ENCODE measurements at regions not wholly inside any gene's neighbourhood (a gene's known extent, or its start where the extent isn't known, plus 50 kb on each side); places are given as distances from the start of the nearest gene placed in this dataset.

- Histone ChIP-seq H2AFZ (ENCODE audit: control insufficient read depth, low read depth, low read length) (no peak overlapping the region), H3K79me2 (ENCODE audit: control insufficient read depth, insufficient read depth, low read length) (no peaks in the 10 kb centered on the region), H3K27me3 (replicated peaks in 1 of 2; ENCODE audit: control insufficient read depth in 2 of 2, insufficient read depth in 2 of 2, low read length in 1 of 2) (peaks cover 1 to 4% of the 10 kb centered on the region in 2 experiments; a peak in 1 of 4 replicates), H3K27ac (ENCODE audit: control insufficient read depth, insufficient read depth) (no peak overlapping the region), H3K4me2 (ENCODE audit: control insufficient read depth, insufficient read depth) (no peak overlapping the region), H3K4me1 (ENCODE audit: control insufficient read depth, insufficient read depth, low read length) (no peaks in the 10 kb centered on the region), H3K36me3 (ENCODE audit: control insufficient read depth in 2 of 2, insufficient read depth in 2 of 2, low read length in 1 of 2) (no peaks in the 10 kb centered on the region), H3K9ac (ENCODE audit: control insufficient read depth, insufficient read depth, low read length) (no peak overlapping the region), H3K4me3 (no peak overlapping the region), H4K20me1 (ENCODE audit: control insufficient read depth, insufficient read depth) (no peaks in the 10 kb centered on the region), H3K9me3 (replicated peaks; ENCODE audit: control insufficient read depth, insufficient read depth, low read length) (peaks cover 3% of the 10 kb centered on the region; the same call in 1 of the 3 replicates)
- ChIA-PET RAD21 (ENCODE audit: unreplicated experiment) (no interaction called here), SMC1A (ENCODE audit: uncharacterized antibody, unreplicated experiment) (interaction anchor here (0.6 kb wide), 1 partner anchor 135 kb away, joined by 3 read pairs; no protein-coding TSS in a partner anchor), POLR2A (no interaction called here), CTCF (no interaction called here)
- FAIRE-seq (no peak), DNase-seq (ENCODE audit: low read depth, low spot score) (no peak), ATAC-seq (no peak)
- TF ChIP-seq CHD2 (IDR thresholded peaks at IDR 0.05; ENCODE audit: borderline replicate concordance, low read depth, low read length) (no peak), SMAD1 (IDR thresholded peaks at IDR 0.05; ENCODE audit: low read depth, partially characterized antibody) (no peak), BACH1 (IDR thresholded peaks at IDR 0.05; ENCODE audit: borderline replicate concordance) (no peak), ZBTB4 (CRISPR knock-in tag; IDR thresholded peaks at IDR 0.05) (no peak), ZSCAN29 (IDR thresholded peaks at IDR 0.05) (no peak), KDM1A (IDR thresholded peaks at IDR 0.05; ENCODE audit: borderline replicate concordance) (no peak), MTA2 (IDR thresholded peaks at IDR 0.05; ENCODE audit: low read depth) (no peak)
- BruUV-seq (replicated peaks), result no TSS peak
- 85% methylated on average over 26 of the region's 27 CpGs for WGBS (ENCODE audit: insufficient coverage, insufficient replicate concordance, low lambda C conversion rate, missing lambda C conversion rate)
- in situ Hi-C loops (cut with MboI) (no loop called here), intact Hi-C loops (cut with micrococcal nuclease; ENCODE audit: unreplicated experiment) (no loop called here)
Measured at GRCh38 chr6:166252601-166253000, 55.6 kb downstream of the PRR18 start.
